ENCODE measurements at regions not wholly inside any gene's neighbourhood (a gene's known extent, or its start where the extent isn't known, plus 50 kb on each side); places are given as distances from the start of the nearest gene placed in this dataset.
"Not testable (repeated sequence)": the region's sequence is repeated elsewhere in the genome, so short reads cannot be mapped to it uniquely, and the experiment has no call there.

GRCh38 chr15:69568173-69569009 is 115.8 kb downstream of the RPLP1 start:
- no peak for DNase-seq
- no peaks in the 10 kb centered on the region for H3K36me3 ChIP-seq
- no peak overlapping the region for H3K4me3 ChIP-seq (replicated peaks in 1 of 3)
- no peak for TF ChIP-seq CTCF (IDR thresholded peaks at IDR 0.05)
- TF ChIP-seq POLR2A (IDR thresholded peaks at IDR 0.05), result no peak
- no peaks in the 10 kb centered on the region for H3K27me3 ChIP-seq
- no peaks in the 10 kb centered on the region for H3K4me1 ChIP-seq
- intact Hi-C loops (cut with DNase I), result no loop called here
- WGBS, 2 donors, result 80 to 88% methylated on average over 8 of the region's 8 CpGs
- no peak overlapping the region for H3K27ac ChIP-seq
- H3K9me3 ChIP-seq, result no peaks in the 10 kb centered on the region

GRCh38 chr15:69570454-69570853 is 117.8 kb downstream of the RPLP1 start:
- Histone ChIP-seq H3K4me3 (replicated peaks in 1 of 3) (no peak overlapping the region), H3K36me3 (no peaks in the 10 kb centered on the region), H3K9me3 (no peaks in the 10 kb centered on the region), H3K27me3 (no peaks in the 10 kb centered on the region), H3K27ac (no peak overlapping the region), H3K4me1 (no peaks in the 10 kb centered on the region)
- intact Hi-C loops (cut with DNase I), result loop anchor here (10.0 kb wide), 1 partner anchor 154 kb away; no protein-coding TSS in a partner anchor
- DNase-seq, result no peak
- TF ChIP-seq CTCF (IDR thresholded peaks at IDR 0.05) (no peak), POLR2A (IDR thresholded peaks at IDR 0.05) (no peak)
- WGBS, 2 donors, result 58% methylated on average over 5 of the region's 5 CpGs

GRCh38 chr15:69570997-69571396 is 118.4 kb downstream of the RPLP1 start:
- no peak overlapping the region for H3K27ac ChIP-seq
- DNase-seq, result no peak
- 96 to 97% methylated on average over 5 of the region's 5 CpGs for WGBS, 2 donors
- TF ChIP-seq CTCF (IDR thresholded peaks at IDR 0.05) (no peak), POLR2A (IDR thresholded peaks at IDR 0.05) (no peak)
- H3K4me1 ChIP-seq, result no peaks in the 10 kb centered on the region
- H3K36me3 ChIP-seq, result no peaks in the 10 kb centered on the region
- no peaks in the 10 kb centered on the region for H3K9me3 ChIP-seq
- no peak overlapping the region for H3K4me3 ChIP-seq (replicated peaks in 1 of 3)
- H3K27me3 ChIP-seq, result no peaks in the 10 kb centered on the region
- intact Hi-C loops (cut with DNase I), result loop anchor here (10.0 kb wide), 1 partner anchor 154 kb away; no protein-coding TSS in a partner anchor

- WGBS, 2 donors, result 91 to 97% methylated on average over 2 of the region's 2 CpGs
- intact Hi-C loops (cut with DNase I), result loop anchor here (10.0 kb wide), 1 partner anchor 152 kb away; no protein-coding TSS in a partner anchor
- DNase-seq; H3K4me3 ChIP-seq (replicated peaks in 1 of 3); H3K4me1 ChIP-seq; H3K9me3 ChIP-seq; H3K36me3 ChIP-seq; H3K27ac ChIP-seq; H3K27me3 ChIP-seq: not testable (repeated sequence)
Observed at GRCh38 chr15:69573278-69573677, 120.7 kb downstream of the RPLP1 start.

GRCh38 chr15:69573815-69574475 is 121.3 kb downstream of the RPLP1 start:
- Histone ChIP-seq H3K27ac (no peak overlapping the region), H3K4me1 (peaks cover 2 to 6% of the 10 kb centered on the region in 2 donors), H3K4me3 (replicated peaks in 1 of 3) (no peak overlapping the region), H3K27me3 (no peaks in the 10 kb centered on the region), H3K9me3 (no peaks in the 10 kb centered on the region), H3K36me3 (no peaks in the 10 kb centered on the region)
- intact Hi-C loops (cut with DNase I), result loop anchor here (10.0 kb wide), 1 partner anchor 151 kb away; no protein-coding TSS in a partner anchor
- no peak for TF ChIP-seq CTCF (IDR thresholded peaks at IDR 0.05)
- TF ChIP-seq POLR2A (IDR thresholded peaks at IDR 0.05), result no peak
- DNase-seq, result no peak
- 58 to 62% methylated on average over 13 of the region's 13 CpGs for WGBS, 2 donors

All from thyroid gland (tissue), 4 donors.